H1 (cell line): ENCODE measurements at regions not wholly inside any gene's neighbourhood (a gene's known extent, or its start where the extent isn't known, plus 50 kb on each side); places are given as distances from the start of the nearest gene placed in this dataset.
A peak's percentile ranks its signal among the peaks of the same experiment; 100 is the strongest.

Experiments
- CTCF ChIA-PET: fragments of 300-600 bp; sonication (Branson Sonifier 250); formaldehyde crosslinking; loops from one replicate; lab custom pipeline; 2021; ENCODE audit not compliant: partially characterized antibody; lab: Charles Lee
- POLR2A ChIA-PET: fragments of 300-600 bp; sonication (Branson Sonifier 250); formaldehyde crosslinking; loops from one replicate; lab custom pipeline; 2021; ENCODE audit warnings: inconsistent platforms; ENCODE audit not compliant: partially characterized antibody; lab: Charles Lee
- DNase-seq, 2 experiments: peaks; one replicate each; pipeline versions ENCODE4 v3.0.0 to v3.0.0-alpha.2; 2010 to 2022; ENCODE audit warnings: low spot score in 2 of 2, low read depth in 1 of 2, mixed read lengths in 1 of 2
- FAIRE-seq: peaks from 2 replicates; lab custom pipeline; 2011; peaks lifted over from hg19 to GRCh38; lab: Jason Lieb, UNC
- H2AFZ ChIP-seq: 2 replicates; pipeline ENCODE4 v1.8.1; 2012; ENCODE audit warnings: low read length, inconsistent platforms
- H2AK5ac ChIP-seq: 2 replicates; pipeline ENCODE4 v1.6.1; 2013; ENCODE audit warnings: low read depth, low read length
- H2BK120ac ChIP-seq: replicated peaks from 2 replicates; pipeline ENCODE3; 2013; ENCODE audit warnings: low read depth, low read length, inconsistent platforms
- H2BK12ac ChIP-seq: 2 replicates; pipeline ENCODE4 v1.6.1; 2013; ENCODE audit warnings: low read depth, low read length
- H2BK15ac ChIP-seq: 2 replicates; pipeline ENCODE4 v1.6.1; 2013; ENCODE audit warnings: low read length
- H2BK20ac ChIP-seq: 2 replicates; pipeline ENCODE4 v1.6.1; 2013; ENCODE audit warnings: low read length
- H2BK5ac ChIP-seq: 2 replicates; pipeline ENCODE4 v1.6.1; 2013; ENCODE audit warnings: low read depth, low read length
- H3K14ac ChIP-seq: 2 replicates; pipeline ENCODE4 v1.6.1; 2013; ENCODE audit warnings: inconsistent platforms; ENCODE audit not compliant: insufficient read length
- H3K18ac ChIP-seq: 2 replicates; pipeline ENCODE4 v1.6.1; 2013; ENCODE audit warnings: low read length; ENCODE audit errors: extremely low read depth
- H3K23ac ChIP-seq: 2 replicates; pipeline ENCODE4 v1.6.1; 2013; ENCODE audit warnings: inconsistent platforms; ENCODE audit not compliant: insufficient read length
- H3K23me2 ChIP-seq: 2 replicates; pipeline ENCODE4 v1.6.1; 2013; ENCODE audit warnings: low read depth, low read length
- H3K27ac ChIP-seq: 2 replicates; pipeline ENCODE4 v1.6.1; 2011; ENCODE audit warnings: low read depth, low read length, inconsistent platforms
- H3K27me3 ChIP-seq, 4 experiments: replicated peaks in 1 of 4; 1 replicate in 1 of 4; 2 replicates in 3 of 4; pipeline versions ENCODE4 v1.6.1 to v1.8.1; 2011 to 2013; ENCODE audit warnings: low read length in 3 of 4, mild to moderate bottlenecking in 3 of 4, inconsistent platforms in 2 of 4, mixed read lengths in 2 of 4, moderate library complexity in 1 of 4; ENCODE audit not compliant: control insufficient read depth in 3 of 4, insufficient read depth in 3 of 4; ENCODE audit errors: extremely low read depth in 1 of 4
- H3K36me3 ChIP-seq, 4 experiments: 2 replicates each; pipeline versions ENCODE4 v1.6.1 to v1.8.1; 2011 to 2013; ENCODE audit warnings: mild to moderate bottlenecking in 4 of 4, low read length in 3 of 4, moderate library complexity in 2 of 4, control low read depth in 1 of 4, inconsistent platforms in 1 of 4; ENCODE audit not compliant: insufficient read depth in 4 of 4, control insufficient read depth in 2 of 4
- H3K4ac ChIP-seq: replicated peaks from 2 replicates; pipeline ENCODE3; 2013; ENCODE audit warnings: low read length, low read depth, mixed read lengths, inconsistent platforms; ENCODE audit not compliant: insufficient read length
- H3K4me1 ChIP-seq, 4 experiments: replicated peaks in 1 of 4; 1 replicate in 1 of 4; 2 replicates in 3 of 4; pipeline versions ENCODE4 v1.6.1 to v1.8.1; 2011 to 2013; ENCODE audit warnings: low read length in 3 of 4, inconsistent platforms in 2 of 4, mixed read lengths in 1 of 4; ENCODE audit not compliant: insufficient read depth in 4 of 4, control insufficient read depth in 3 of 4
- H3K4me2 ChIP-seq, 2 experiments: 2 replicates each; pipeline versions ENCODE4 v1.6.1 to v1.8.1; 2011 to 2013; ENCODE audit warnings: low read depth in 2 of 2, low read length in 2 of 2, control low read depth in 1 of 2, inconsistent platforms in 1 of 2, mild to moderate bottlenecking in 1 of 2; ENCODE audit not compliant: insufficient read depth in 1 of 2
- H3K4me3 ChIP-seq, 4 experiments: fragments of 200-600, 300-600 bp in 1 of 4; sonication (generic), shearing (Covaris generic), sonication (Bioruptor Twin) in 1 of 4; 2 replicates each; pipeline versions ENCODE4 v1.5.1 to v1.8.1; 2011 to 2016; ENCODE audit warnings: low read length in 4 of 4, low read depth in 3 of 4, control low read depth in 2 of 4, inconsistent platforms in 2 of 4, mild to moderate bottlenecking in 2 of 4, mixed read lengths in 1 of 4, moderate library complexity in 1 of 4; ENCODE audit not compliant: insufficient read depth in 2 of 4; ENCODE audit errors: extremely low read depth in 1 of 4
- H3K56ac ChIP-seq: replicated peaks from 2 replicates; pipeline ENCODE3; 2013; ENCODE audit warnings: low read depth, mild to moderate bottlenecking, mixed read lengths, low read length, inconsistent platforms; ENCODE audit not compliant: insufficient read length
- H3K79me1 ChIP-seq: 2 replicates; pipeline ENCODE4 v1.6.1; 2013; ENCODE audit warnings: low read depth, low read length, control low read depth
- H3K79me2 ChIP-seq, 2 experiments: 2 replicates each; pipeline versions ENCODE4 v1.6.1 to v1.8.1; 2012 to 2013; ENCODE audit warnings: low read length in 2 of 2, mild to moderate bottlenecking in 2 of 2, inconsistent platforms in 1 of 2; ENCODE audit not compliant: insufficient read depth in 2 of 2, control insufficient read depth in 1 of 2
- H3K9ac ChIP-seq, 4 experiments: replicated peaks in 1 of 4; 1 replicate in 1 of 4; 2 replicates in 3 of 4; pipeline versions ENCODE4 v1.6.1 to v1.8.1; 2011 to 2013; ENCODE audit warnings: low read depth in 3 of 4, low read length in 3 of 4, control low read depth in 2 of 4, mild to moderate bottlenecking in 2 of 4, moderate library complexity in 2 of 4, inconsistent platforms in 1 of 4; ENCODE audit errors: extremely low read depth in 1 of 4
- H3K9me3 ChIP-seq, 2 experiments: 2 replicates each; pipeline versions ENCODE4 v1.6.1 to v1.8.1; 2012 to 2013; ENCODE audit warnings: mild to moderate bottlenecking in 2 of 2, moderate library complexity in 2 of 2, control low read depth in 1 of 2, inconsistent platforms in 1 of 2, low read depth in 1 of 2, low read length in 1 of 2, mixed read lengths in 1 of 2; ENCODE audit not compliant: insufficient read depth in 2 of 2
- H4K20me1 ChIP-seq, 2 experiments: replicated peaks in 1 of 2; 2 replicates each; pipeline versions ENCODE3 to v1.8.1; 2011 to 2013; ENCODE audit warnings: inconsistent platforms in 2 of 2, low read length in 2 of 2, mild to moderate bottlenecking in 1 of 2; ENCODE audit not compliant: insufficient read depth in 2 of 2, control insufficient read depth in 1 of 2
- H4K5ac ChIP-seq: 2 replicates; pipeline ENCODE4 v1.6.1; 2013; ENCODE audit warnings: low read length, low read depth, mixed read lengths, inconsistent platforms; ENCODE audit not compliant: insufficient read length
- H4K8ac ChIP-seq: 2 replicates; pipeline ENCODE4 v1.8.0; 2013; ENCODE audit warnings: mild to moderate bottlenecking, moderate library complexity, low read length, inconsistent platforms; ENCODE audit not compliant: insufficient read depth; ENCODE audit errors: extremely low read depth
- H4K91ac ChIP-seq: replicated peaks from 2 replicates; pipeline ENCODE3; 2013; ENCODE audit warnings: low read length, mixed read lengths, inconsistent platforms; ENCODE audit not compliant: insufficient read length
- BCL11A ChIP-seq, 2 experiments: IDR thresholded peaks; one replicate each; pipeline ENCODE4 v1.6.1; 2011; ENCODE audit warnings: low read depth in 2 of 2, low read length in 2 of 2, mild to moderate bottlenecking in 2 of 2
- CBX8 ChIP-seq: fragments of 300-800, 300-1000 bp; sonication (generic); IDR thresholded peaks from 2 replicates; pipeline ENCODE4 v1.7.1; 2016; ENCODE audit warnings: low read depth, low read length, borderline replicate concordance
- GABPA ChIP-seq: IDR thresholded peaks from 2 replicates; pipeline ENCODE4 v1.6.1; 2011; ENCODE audit warnings: mild to moderate bottlenecking, low read length, moderate library complexity, borderline replicate concordance; ENCODE audit not compliant: insufficient read depth
- JUND ChIP-seq: IDR thresholded peaks from 2 replicates; pipeline ENCODE4 v1.6.1; 2011; ENCODE audit warnings: mild to moderate bottlenecking, improper control_type of control experiment, low read length
- POU5F1 ChIP-seq: IDR thresholded peaks from 2 replicates; pipeline ENCODE4 v1.6.1; 2011; ENCODE audit warnings: low read depth, mild to moderate bottlenecking, low read length, moderate library complexity
- SIRT6 ChIP-seq: IDR thresholded peaks from one replicate; pipeline ENCODE4 v1.7.1; 2012; ENCODE audit warnings: low read length, inconsistent platforms
- SRF ChIP-seq: IDR thresholded peaks from 2 replicates; pipeline ENCODE4 v1.6.1; 2011; ENCODE audit warnings: mild to moderate bottlenecking, low read depth, low read length, moderate library complexity
- WGBS, 2 experiments: shearing (Covaris generic) in 1 of 2; methylation state at CpG; one replicate each; pipeline versions ENCODE4 v1.1.6 to v1.1.7; 2013 to 2015; ENCODE audit warnings: low lambda C conversion rate in 2 of 2, mixed read lengths in 2 of 2, inconsistent platforms in 1 of 2, low coverage in 1 of 2, missing lambda C conversion rate in 1 of 2; ENCODE audit not compliant: insufficient replicate concordance in 2 of 2, insufficient coverage in 1 of 2, insufficient read length in 1 of 2; ENCODE audit errors: extremely low coverage in 1 of 2, missing lambda C conversion rate in 1 of 2; 5-methylcytosine and 5-hydroxymethylcytosine counted together

GRCh38 chr3:8338424-8338823, 163.2 kb upstream of the LMCD1 start:
- Histone ChIP-seq H3K4me3 (no peak overlapping the region), H2AK5ac (no peak overlapping the region), H3K36me3 (no peaks in the 10 kb centered on the region), H4K20me1 (no peaks in the 10 kb centered on the region), H3K56ac (no peak overlapping the region), H2AFZ (no peak overlapping the region), H3K14ac (no peak overlapping the region), H3K23ac (no peak overlapping the region), H4K5ac (no peak overlapping the region), H3K4me2 (no peak overlapping the region), H2BK5ac (no peak overlapping the region), H3K9me3 (no peaks in the 10 kb centered on the region), H3K18ac (no peak overlapping the region), H3K4me1 (peaks cover 0 to 4% (median 0%) of the 10 kb centered on the region in 4 experiments; a peak in 1 of 7 replicates), H3K4ac (no peak overlapping the region), H3K27ac (no peak overlapping the region), H3K79me1 (no peaks in the 10 kb centered on the region), H2BK12ac (no peak overlapping the region), H2BK20ac (no peak overlapping the region), H2BK15ac (no peak overlapping the region), H3K79me2 (no peaks in the 10 kb centered on the region), H2BK120ac (no peak overlapping the region), H3K23me2 (no peaks in the 10 kb centered on the region), H4K8ac (no peak overlapping the region), H3K27me3 (no peaks in the 10 kb centered on the region), H4K91ac (no peak overlapping the region), H3K9ac (no peak overlapping the region)
- ChIA-PET POLR2A (no interaction called here), CTCF (interaction anchor here (1.7 to 2.0 kb wide), 2 partner anchors 11 to 14 kb away, joined by 7 to 11 read pairs; no protein-coding TSS in a partner anchor)
- DNase-seq (no peak), FAIRE-seq (peak; percentile 42)
- TF ChIP-seq POU5F1 = peak; percentile 65; the same call in 1 of the 2 replicates
- no peak for TF ChIP-seq SIRT6
- TF ChIP-seq CBX8 = no peak
- no peak for TF ChIP-seq BCL11A (IDR thresholded peaks at IDR 0.05; ENCODE audit: low read depth in 2 of 2, low read length in 2 of 2)
- no peak for TF ChIP-seq SRF
- no peak for TF ChIP-seq GABPA
- TF ChIP-seq JUND = peak; percentile 64; the same call in 1 of the 2 replicates
- 72% methylated on average over 2 of the region's 2 CpGs; no CpG with 5 or more reads in 1 of the 2 experiments for WGBS, 2 experiments
